K562 (cell line): ENCODE measurements at regions not wholly inside any gene's neighbourhood (a gene's known extent, or its start where the extent isn't known, plus 50 kb on each side); places are given as distances from the start of the nearest gene placed in this dataset.

ENCODE experiments used
- HDAC6 ChIP-seq: IDR thresholded peaks from 2 replicates; pipeline ENCODE4 v1.6.1; 2012; ENCODE audit warnings: low read depth, mild to moderate bottlenecking, control low read depth, inconsistent platforms, low read length, moderate library complexity
- NFE2L1 ChIP-seq: fragments of 450-650 bp; IDR thresholded peaks from 2 replicates; pipeline ENCODE4 v1.6.1; 2016; ENCODE audit warnings: missing genetic modification characterization, low read depth, mild to moderate bottlenecking, missing compliant biosample characterization, moderate library complexity, borderline replicate concordance
- TAF15 ChIP-seq: fragments of 200-400 bp; formaldehyde crosslinking; IDR thresholded peaks from 2 replicates; pipeline ENCODE4 v1.6.1; 2017; ENCODE audit warnings: mild to moderate bottlenecking, low read depth, low read length, moderate library complexity
- TRIM24 ChIP-seq, 2 experiments: fragments of 450-650 bp; IDR thresholded peaks; 2 replicates each; pipeline ENCODE4 v1.6.1; 2016
- TF ChIP-seq, protein P1 (sequence below): sonication (generic); formaldehyde crosslinking; IDR thresholded peaks from 2 replicates; pipeline ENCODE4 v1.8.0; 2022; ENCODE audit warnings: mild to moderate bottlenecking, missing genetic modification reagents
- TF ChIP-seq, protein P2 (sequence below), 3 experiments: IDR thresholded peaks in 2 of 3; conservative IDR thresholded peaks in 1 of 3; 2 replicates each; pipeline ENCODE4 v1.5.1; 2011 to 2012; ENCODE audit warnings: low read length in 3 of 3, mild to moderate bottlenecking in 3 of 3, control low read depth in 2 of 3, improper control_type of control experiment in 1 of 3, inconsistent platforms in 1 of 3, low read depth in 1 of 3, mixed read lengths in 1 of 3, moderate library complexity in 1 of 3; ENCODE audit not compliant: insufficient read depth in 2 of 3
- TF ChIP-seq, protein P3 (sequence below): sonication (generic); formaldehyde crosslinking; IDR thresholded peaks from 2 replicates; pipeline ENCODE4 v1.8.1; 2023; ENCODE audit warnings: mild to moderate bottlenecking, missing genetic modification reagents

DNA sequence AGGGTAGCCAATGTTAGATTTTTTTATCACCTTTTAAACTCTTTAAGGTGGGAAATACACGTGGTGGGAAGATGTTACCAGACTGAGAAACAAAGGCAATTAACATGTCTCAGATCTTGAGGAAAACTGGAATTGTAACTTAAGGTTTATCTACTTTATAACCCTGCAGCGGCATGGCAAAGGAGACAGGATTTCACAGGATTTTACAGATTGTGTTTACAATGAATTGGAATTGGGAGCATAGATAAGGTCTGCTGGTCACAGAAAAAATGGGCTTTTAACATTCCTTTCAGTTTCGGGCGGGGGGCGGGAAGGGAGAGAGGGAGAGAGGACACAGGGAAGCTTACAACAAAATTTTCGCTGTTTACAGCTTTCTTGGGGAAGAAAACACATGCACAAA is 467.5 kb upstream of the CT83 start:
- TF ChIP-seq NFE2L1, result no peak
- TF ChIP-seq TAF15, result no peak
- TF ChIP-seq, protein P1, sequence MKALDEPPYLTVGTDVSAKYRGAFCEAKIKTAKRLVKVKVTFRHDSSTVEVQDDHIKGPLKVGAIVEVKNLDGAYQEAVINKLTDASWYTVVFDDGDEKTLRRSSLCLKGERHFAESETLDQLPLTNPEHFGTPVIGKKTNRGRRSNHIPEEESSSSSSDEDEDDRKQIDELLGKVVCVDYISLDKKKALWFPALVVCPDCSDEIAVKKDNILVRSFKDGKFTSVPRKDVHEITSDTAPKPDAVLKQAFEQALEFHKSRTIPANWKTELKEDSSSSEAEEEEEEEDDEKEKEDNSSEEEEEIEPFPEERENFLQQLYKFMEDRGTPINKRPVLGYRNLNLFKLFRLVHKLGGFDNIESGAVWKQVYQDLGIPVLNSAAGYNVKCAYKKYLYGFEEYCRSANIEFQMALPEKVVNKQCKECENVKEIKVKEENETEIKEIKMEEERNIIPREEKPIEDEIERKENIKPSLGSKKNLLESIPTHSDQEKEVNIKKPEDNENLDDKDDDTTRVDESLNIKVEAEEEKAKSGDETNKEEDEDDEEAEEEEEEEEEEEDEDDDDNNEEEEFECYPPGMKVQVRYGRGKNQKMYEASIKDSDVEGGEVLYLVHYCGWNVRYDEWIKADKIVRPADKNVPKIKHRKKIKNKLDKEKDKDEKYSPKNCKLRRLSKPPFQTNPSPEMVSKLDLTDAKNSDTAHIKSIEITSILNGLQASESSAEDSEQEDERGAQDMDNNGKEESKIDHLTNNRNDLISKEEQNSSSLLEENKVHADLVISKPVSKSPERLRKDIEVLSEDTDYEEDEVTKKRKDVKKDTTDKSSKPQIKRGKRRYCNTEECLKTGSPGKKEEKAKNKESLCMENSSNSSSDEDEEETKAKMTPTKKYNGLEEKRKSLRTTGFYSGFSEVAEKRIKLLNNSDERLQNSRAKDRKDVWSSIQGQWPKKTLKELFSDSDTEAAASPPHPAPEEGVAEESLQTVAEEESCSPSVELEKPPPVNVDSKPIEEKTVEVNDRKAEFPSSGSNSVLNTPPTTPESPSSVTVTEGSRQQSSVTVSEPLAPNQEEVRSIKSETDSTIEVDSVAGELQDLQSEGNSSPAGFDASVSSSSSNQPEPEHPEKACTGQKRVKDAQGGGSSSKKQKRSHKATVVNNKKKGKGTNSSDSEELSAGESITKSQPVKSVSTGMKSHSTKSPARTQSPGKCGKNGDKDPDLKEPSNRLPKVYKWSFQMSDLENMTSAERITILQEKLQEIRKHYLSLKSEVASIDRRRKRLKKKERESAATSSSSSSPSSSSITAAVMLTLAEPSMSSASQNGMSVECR (CRISPR knock-in tag), result no peak
- TF ChIP-seq, protein P2, sequence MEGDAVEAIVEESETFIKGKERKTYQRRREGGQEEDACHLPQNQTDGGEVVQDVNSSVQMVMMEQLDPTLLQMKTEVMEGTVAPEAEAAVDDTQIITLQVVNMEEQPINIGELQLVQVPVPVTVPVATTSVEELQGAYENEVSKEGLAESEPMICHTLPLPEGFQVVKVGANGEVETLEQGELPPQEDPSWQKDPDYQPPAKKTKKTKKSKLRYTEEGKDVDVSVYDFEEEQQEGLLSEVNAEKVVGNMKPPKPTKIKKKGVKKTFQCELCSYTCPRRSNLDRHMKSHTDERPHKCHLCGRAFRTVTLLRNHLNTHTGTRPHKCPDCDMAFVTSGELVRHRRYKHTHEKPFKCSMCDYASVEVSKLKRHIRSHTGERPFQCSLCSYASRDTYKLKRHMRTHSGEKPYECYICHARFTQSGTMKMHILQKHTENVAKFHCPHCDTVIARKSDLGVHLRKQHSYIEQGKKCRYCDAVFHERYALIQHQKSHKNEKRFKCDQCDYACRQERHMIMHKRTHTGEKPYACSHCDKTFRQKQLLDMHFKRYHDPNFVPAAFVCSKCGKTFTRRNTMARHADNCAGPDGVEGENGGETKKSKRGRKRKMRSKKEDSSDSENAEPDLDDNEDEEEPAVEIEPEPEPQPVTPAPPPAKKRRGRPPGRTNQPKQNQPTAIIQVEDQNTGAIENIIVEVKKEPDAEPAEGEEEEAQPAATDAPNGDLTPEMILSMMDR (IDR thresholded peaks at IDR 0.05 in 2 of 3, conservative IDR thresholded peaks at IDR 0.05 in 1 of 3; ENCODE audit: insufficient read depth in 2 of 3, low read depth in 1 of 3, low read length in 3 of 3), result no peak
- TF ChIP-seq HDAC6, result no peak
- no peak for TF ChIP-seq TRIM24 (IDR thresholded peaks at IDR 0.05)
- TF ChIP-seq, protein P3, sequence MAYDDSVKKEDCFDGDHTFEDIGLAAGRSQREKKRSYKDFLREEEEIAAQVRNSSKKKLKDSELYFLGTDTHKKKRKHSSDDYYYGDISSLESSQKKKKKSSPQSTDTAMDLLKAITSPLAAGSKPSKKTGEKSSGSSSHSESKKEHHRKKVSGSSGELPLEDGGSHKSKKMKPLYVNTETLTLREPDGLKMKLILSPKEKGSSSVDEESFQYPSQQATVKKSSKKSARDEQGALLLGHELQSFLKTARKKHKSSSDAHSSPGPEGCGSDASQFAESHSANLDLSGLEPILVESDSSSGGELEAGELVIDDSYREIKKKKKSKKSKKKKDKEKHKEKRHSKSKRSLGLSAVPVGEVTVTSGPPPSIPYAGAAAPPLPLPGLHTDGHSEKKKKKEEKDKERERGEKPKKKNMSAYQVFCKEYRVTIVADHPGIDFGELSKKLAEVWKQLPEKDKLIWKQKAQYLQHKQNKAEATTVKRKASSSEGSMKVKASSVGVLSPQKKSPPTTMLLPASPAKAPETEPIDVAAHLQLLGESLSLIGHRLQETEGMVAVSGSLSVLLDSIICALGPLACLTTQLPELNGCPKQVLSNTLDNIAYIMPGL (CRISPR knock-in tag), result no peak
